GM12801 (cell line): ENCODE measurements at regions not wholly inside any gene's neighbourhood (a gene's known extent, or its start where the extent isn't known, plus 50 kb on each side); places are given as distances from the start of the nearest gene placed in this dataset.

ENCODE experiments used
- TF ChIP-seq, protein P1 (sequence below): IDR thresholded peaks from one replicate; pipeline ENCODE4 v1.5.1; 2011; ENCODE audit warnings: control low read depth; ENCODE audit not compliant: insufficient read length; ENCODE audit errors: extremely low read depth

DNA sequence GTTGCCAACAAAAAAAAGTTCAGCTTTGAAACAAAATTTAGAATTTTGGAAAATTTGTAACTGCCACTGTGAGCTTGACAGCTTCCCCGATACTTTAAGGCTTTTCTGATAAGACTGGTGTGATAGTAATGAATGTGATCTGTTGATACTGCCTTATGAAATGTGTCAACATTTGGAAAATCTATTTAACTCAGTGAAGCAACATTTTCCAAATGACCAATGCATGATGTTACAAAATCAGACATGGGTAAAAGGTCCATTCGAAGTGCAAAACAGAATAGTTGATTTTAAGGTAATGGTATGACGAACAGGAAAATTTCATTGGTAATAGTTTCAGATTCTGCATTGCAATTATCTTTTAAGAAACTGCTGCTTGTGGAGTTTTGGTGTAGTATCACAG lies 175.4 kb downstream of the SEM1 start:
- TF ChIP-seq, protein P1, sequence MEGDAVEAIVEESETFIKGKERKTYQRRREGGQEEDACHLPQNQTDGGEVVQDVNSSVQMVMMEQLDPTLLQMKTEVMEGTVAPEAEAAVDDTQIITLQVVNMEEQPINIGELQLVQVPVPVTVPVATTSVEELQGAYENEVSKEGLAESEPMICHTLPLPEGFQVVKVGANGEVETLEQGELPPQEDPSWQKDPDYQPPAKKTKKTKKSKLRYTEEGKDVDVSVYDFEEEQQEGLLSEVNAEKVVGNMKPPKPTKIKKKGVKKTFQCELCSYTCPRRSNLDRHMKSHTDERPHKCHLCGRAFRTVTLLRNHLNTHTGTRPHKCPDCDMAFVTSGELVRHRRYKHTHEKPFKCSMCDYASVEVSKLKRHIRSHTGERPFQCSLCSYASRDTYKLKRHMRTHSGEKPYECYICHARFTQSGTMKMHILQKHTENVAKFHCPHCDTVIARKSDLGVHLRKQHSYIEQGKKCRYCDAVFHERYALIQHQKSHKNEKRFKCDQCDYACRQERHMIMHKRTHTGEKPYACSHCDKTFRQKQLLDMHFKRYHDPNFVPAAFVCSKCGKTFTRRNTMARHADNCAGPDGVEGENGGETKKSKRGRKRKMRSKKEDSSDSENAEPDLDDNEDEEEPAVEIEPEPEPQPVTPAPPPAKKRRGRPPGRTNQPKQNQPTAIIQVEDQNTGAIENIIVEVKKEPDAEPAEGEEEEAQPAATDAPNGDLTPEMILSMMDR: no peak

DNA sequence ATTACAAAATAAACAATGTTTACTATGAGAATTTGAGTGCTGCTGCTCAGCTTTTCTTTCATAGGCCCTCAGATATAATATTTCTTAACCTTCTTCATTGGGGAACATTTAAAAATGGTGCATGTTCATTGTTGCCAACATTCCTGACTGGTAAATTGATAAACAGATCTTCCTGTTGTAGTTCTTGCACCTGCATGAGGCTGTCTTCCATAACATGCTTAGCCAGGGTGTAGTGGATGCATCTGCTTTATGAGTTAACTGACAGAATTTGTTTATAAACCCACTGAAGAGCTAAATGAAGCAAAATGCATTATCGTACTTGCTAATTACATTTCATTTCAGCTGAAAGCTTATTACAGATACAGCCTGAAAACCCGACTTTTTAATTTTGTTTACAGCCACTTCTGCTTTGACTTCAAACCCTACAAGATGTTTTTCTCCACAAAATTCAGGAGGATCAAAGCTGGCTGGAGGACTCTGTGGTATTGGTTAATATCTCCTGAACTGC lies 177.2 kb downstream of the SEM1 start:
- TF ChIP-seq, protein P1: no peak

DNA sequence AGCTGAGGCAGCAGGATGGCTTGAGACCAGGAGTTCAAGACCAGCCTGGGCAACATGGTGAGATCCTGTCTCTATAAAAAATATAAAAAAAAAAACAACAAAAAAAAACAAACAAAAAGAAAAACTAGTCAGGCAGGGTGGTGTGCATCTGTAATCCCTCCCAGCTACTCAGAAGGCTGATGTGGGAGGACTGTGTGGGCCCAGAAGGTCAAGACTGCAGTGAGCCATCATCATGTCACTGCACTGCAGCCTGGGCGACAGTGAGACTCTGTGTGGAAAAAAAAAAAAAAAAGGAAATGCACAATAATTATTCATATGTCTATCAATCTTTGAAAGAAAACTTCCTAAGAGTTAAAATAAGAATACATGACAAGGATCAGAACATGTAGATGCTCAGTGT lies 178.3 kb downstream of the SEM1 start:
- TF ChIP-seq, protein P1: no peak

DNA sequence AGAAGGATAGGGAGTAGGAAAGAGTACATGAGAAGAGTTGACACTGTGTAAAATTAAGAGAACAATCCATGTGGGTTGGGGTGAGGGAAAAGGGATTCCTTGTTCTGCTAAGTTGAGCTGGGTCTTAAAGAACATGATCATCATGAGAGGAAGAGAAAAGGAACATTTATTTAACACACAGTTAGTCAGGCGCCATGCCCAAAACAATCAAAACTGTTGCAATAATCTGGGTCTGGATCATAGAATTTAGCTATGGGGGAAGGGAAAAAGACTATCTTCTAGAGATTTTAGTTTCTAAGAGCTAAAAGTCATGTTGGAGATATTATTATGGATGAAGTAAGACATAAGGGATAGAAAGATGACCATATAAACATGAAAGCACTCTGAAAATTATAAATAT lies 178.9 kb downstream of the SEM1 start:
- TF ChIP-seq, protein P1: no peak

DNA sequence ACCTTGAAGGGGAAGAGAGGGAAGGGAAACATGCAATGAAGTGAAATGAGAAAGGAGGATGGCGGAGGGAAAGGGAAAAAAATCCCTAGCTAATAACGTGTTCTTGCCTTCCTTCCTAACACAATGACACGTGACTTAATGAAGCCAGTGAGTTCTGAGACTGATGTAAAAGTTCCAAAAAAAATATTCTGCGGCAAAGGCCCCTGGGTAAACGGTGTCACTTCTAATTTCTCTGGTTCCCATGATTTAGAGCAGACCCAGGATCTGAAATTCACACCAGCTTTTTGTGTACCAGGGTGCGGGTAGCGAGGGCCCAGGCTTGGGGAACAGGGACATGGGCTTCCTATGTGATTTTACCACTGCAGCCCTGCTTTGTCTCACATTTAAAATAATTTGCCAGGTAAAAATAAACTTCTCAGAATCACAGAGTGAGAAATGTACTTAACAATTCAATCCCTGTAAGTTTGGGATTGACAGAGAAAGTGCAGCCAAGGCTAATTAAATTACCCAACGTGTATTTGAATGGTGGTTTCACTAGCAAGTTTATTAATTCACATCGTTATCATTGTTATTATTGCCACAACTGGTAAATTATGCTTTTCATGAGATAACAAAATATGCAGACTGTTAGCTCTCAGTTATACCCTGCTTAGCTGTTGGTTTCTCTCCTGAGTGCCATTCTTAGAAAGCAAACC lies 182.4 kb downstream of the SEM1 start:
- TF ChIP-seq, protein P1: no peak

DNA sequence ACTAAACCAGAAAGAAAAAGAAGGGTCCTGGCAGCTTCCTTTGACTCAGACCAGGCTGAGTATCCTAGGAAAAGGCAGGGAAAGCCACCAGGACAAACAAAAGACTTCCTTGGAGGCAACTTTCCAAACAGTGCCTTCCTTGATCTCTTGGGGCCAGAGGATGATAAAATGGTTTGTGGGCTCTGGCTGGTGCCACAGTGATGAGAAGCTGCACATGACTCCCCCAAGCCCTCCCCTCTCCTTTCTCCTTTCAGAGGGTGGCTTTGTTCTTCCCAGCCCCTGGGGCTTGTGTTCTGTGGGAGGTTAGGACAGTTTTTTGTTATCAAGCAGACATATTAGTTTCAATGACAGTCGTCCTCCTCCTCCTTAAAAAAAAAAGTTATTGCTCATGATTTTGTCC lies 183.2 kb downstream of the SEM1 start:
- TF ChIP-seq, protein P1: no peak

DNA sequence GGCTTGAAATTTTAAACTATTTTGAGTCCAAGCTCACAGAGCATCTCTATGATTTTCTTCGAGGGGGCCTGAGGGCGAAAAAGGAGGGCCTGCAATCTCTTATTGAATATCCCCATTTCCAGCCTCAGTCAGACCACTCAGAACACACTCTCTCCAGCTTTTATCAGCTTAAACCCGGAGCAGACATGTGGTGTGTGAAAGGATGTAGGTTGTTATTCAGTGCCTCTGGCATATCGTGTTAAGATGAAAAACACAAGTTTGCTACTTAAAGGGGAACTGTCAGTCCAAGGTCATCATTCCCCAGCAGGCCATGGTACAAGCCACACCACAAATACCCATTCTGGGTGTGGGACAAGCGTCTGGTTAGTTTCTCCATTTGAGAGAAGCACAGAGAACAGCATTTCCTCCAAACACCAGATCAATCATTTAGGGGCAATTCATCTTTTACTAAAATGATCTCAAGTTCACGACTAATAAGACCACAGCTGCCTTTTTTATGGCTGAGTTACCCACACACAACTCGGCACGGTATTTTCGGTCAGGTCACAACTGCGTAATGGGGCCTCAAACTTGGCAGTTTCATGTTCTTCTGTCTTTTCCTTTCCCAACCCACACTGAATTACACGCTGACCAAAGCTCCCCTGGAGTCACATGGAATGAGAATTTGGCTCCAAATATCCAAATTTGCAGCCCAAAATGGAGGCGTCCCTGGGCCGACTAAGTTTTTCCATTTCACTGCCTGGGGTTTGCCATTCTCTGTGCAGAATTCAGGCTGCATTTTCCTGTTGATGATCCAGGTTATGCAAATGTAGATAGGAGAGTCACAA lies 188.4 kb downstream of the SEM1 start:
- TF ChIP-seq, protein P1: no peak
